ENCODE measurements at regions not wholly inside any gene's neighbourhood (a gene's known extent, or its start where the extent isn't known, plus 50 kb on each side); places are given as distances from the start of the nearest gene placed in this dataset.
"Not testable (repeated sequence)": the region's sequence is repeated elsewhere in the genome, so short reads cannot be mapped to it uniquely, and the experiment has no call there.

DNA sequence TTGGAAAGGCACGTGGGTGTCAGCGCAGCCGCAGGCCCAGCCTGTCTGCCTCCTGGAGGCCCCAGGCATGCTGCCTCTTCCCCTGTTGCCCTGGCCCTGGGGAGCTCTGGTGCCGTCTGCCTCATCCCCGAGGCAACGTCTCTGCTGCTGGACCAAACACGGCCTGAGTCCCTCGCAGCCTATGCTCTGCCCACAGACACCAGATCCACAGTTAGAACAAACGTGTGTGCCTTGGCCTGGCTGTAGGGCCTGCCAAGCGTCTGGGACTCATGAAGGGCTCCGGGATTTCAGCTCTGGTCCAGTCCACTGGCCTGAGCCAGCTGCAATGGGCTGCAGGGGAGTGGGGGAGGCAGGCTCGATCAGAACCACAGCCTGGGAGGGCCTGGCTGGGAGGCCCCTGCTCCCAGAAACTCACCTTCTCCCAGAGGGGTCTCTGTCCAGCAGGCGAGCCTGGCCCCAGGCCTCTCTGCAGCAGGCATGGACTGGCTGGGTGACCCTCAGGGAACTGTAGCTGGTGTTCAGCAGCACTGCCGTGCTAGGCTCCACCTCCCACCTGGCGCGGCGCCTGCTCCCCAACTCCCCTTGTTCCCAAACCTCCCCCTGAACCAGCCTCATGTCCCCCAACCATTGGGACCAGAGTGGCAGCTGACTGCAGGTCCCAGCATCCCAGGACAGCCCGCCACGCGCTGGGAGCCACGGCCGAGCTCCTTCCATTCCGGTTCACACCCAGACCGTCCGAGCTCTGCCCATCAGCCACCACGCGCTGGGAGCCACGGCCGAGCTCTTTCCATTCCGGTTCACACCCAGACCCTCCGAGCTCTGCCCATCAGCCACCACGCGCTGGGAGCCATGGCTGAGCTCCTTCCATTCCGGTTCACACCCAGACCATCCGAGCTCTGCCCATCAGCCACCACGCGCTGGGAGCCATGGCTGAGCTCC is 197.0 kb downstream of the DLL1 start:
- H3K27ac ChIP-seq (ENCODE audit: low read depth, low read length) = no peak overlapping the region
- no peaks in the 10 kb centered on the region for H3K9me3 ChIP-seq (ENCODE audit: control insufficient read depth, insufficient read depth, low read depth, low read length)
- no peak overlapping the region for H3K9ac ChIP-seq (ENCODE audit: low read length)
- H3K27me3 ChIP-seq (ENCODE audit: control insufficient read depth, insufficient read depth, low read length) = no peaks in the 10 kb centered on the region; the same call in 1 of the 2 replicates
- H3K4me1 ChIP-seq (ENCODE audit: control insufficient read depth, insufficient read depth, low read length) = peaks cover 8% of the 10 kb centered on the region; the same call in 1 of the 2 replicates
- H3K36me3 ChIP-seq (ENCODE audit: control insufficient read depth, insufficient read depth, low read length) = no peaks in the 10 kb centered on the region
- no peak overlapping the region for H3K4me3 ChIP-seq (ENCODE audit: low read depth, low read length)

DNA sequence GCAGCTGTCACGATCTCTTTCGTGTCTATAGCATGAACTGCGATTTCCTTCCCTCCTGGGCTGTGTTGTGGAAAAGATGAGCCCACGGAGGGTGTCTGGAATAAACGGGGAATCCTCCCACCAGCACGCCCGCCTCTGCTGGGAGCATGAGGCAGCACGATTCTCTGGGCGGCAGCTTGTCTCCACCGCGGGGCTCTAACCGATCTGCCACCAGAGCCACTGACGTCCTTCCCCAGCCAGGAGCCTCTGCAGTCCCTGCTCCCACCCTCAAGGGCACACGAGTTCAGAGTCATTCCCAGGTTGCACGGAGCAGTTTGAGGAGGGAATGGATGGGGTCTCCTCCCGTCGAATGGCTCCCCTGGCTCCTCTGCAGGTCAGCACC is 197.6 kb downstream of the DLL1 start:
- no peak overlapping the region for H3K27ac ChIP-seq (ENCODE audit: low read depth, low read length)
- no peaks in the 10 kb centered on the region; the same call in 1 of the 2 replicates for H3K27me3 ChIP-seq (ENCODE audit: control insufficient read depth, insufficient read depth, low read length)
- no peaks in the 10 kb centered on the region for H3K9me3 ChIP-seq (ENCODE audit: control insufficient read depth, insufficient read depth, low read depth, low read length)
- no peaks in the 10 kb centered on the region for H3K36me3 ChIP-seq (ENCODE audit: control insufficient read depth, insufficient read depth, low read length)
- no peak overlapping the region for H3K9ac ChIP-seq (ENCODE audit: low read length)
- H3K4me3 ChIP-seq (ENCODE audit: low read depth, low read length) = no peak overlapping the region
- peaks cover 8% of the 10 kb centered on the region; the same call in 1 of the 2 replicates for H3K4me1 ChIP-seq (ENCODE audit: control insufficient read depth, insufficient read depth, low read length)

DNA sequence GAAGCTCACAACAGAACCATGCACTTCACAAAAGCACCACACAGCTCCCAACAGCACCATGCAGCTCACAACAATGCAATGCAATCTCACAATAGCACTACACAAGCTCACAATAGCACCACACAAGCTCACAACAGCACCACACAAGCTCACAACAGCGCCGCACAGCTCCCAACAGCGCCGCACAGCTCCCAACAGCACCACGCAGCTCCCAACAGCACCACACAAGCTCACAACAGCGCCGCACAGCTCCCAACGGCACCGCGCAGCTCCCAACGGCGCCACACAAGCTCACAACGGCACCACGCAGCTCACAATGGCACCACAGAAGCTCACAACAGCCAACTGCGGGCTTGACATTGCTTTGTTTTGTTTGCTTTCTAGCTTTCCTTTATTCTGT is 198.1 kb downstream of the DLL1 start:
- Histone ChIP-seq H3K4me3 (ENCODE audit: low read depth, low read length) (no peak overlapping the region), H3K9me3 (ENCODE audit: control insufficient read depth, insufficient read depth, low read depth, low read length) (no peaks in the 10 kb centered on the region), H3K36me3 (ENCODE audit: control insufficient read depth, insufficient read depth, low read length) (no peaks in the 10 kb centered on the region), H3K9ac (ENCODE audit: low read length) (no peak overlapping the region), H3K27me3 (ENCODE audit: control insufficient read depth, insufficient read depth, low read length) (no peaks in the 10 kb centered on the region; the same call in 1 of the 2 replicates), H3K4me1 (ENCODE audit: control insufficient read depth, insufficient read depth, low read length) (peaks cover 8% of the 10 kb centered on the region; the same call in 1 of the 2 replicates), H3K27ac (ENCODE audit: low read depth, low read length) (no peak overlapping the region)

DNA sequence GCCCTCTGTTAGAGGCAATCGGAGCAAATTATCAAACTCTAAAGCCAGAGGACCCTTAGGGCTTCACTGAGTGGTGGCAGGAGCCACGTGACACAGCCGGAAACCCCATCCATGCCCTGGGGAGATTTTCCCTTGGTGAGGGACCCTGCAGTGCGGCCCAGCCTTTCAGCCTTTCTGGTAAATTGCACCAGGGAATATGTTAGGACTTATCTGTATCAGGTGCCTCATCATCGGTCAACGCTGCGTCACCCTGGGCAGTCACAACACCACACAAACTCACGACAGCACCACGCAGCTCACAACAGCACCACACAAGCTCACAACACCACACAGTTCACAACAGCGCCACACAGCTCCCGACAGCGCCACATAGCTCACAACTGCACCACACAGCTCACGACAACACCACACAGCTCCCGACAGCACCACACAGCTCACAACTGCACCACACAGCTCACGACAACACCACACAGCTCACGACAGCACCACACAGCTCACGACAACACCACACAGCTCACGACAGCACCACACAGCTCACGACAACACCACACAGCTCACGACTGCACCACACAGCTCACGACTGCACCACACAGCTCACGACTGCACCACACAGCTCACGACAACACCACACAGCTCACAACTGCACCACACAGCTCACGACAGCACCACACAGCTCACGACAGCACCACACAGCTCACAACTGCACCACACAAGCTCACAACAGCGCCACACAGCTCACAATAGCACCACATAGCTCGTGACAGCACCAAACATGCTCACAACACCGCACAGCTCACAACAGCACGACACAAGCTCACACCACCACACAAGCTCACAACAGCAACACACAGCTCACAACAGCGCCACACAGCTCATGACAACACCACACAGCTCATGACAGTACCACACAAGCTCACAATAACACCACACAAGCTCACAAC is 199.0 kb downstream of the DLL1 start:
- Histone ChIP-seq H3K9me3 (ENCODE audit: control insufficient read depth, insufficient read depth, low read depth, low read length) (no peaks in the 10 kb centered on the region), H3K36me3 (ENCODE audit: control insufficient read depth, insufficient read depth, low read length) (no peaks in the 10 kb centered on the region), H3K27me3 (ENCODE audit: control insufficient read depth, insufficient read depth, low read length) (no peaks in the 10 kb centered on the region; the same call in 1 of the 2 replicates), H3K9ac (ENCODE audit: low read length) (no peak overlapping the region), H3K4me1 (ENCODE audit: control insufficient read depth, insufficient read depth, low read length) (peaks cover 8% of the 10 kb centered on the region; the same call in 1 of the 2 replicates), H3K4me3 (ENCODE audit: low read depth, low read length) (no peak overlapping the region), H3K27ac (ENCODE audit: low read depth, low read length) (no peak overlapping the region)

DNA sequence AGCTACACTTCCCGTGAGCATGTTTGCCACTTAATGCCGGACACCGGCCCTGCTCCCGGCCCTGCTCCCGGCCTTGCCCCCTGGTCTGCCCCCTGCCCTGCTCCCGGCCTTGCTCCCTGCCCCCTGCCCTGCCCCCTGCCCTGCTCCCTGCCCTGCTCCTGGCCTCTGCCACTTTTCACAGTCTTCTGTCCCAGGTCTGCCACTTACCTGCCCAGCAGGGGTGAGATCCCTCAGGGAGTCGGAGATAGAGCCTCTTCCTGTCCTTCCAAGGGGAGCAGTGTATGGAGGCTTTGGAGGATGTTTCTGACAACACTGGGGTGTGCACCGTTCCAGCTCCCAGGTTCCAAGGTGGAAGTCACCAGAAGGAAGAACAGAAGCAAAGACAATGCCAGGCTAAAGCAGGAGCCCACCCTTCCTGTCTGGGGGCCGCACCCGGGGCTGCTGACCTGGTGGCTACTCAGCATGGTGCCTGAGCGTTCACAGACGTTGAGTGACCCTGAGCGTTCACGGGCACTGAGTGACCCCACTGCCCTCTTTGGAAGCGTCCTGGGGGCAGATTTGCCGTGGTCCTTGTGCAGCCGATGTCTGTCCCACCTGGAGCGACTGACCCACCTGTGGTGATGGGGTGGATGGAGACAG is 199.8 kb downstream of the DLL1 start:
- Histone ChIP-seq H3K9ac (ENCODE audit: low read length) (no peak overlapping the region), H3K4me3 (ENCODE audit: low read depth, low read length) (no peak overlapping the region), H3K27ac (ENCODE audit: low read depth, low read length) (no peak overlapping the region), H3K4me1 (ENCODE audit: control insufficient read depth, insufficient read depth, low read length) (peaks cover 2% of the 10 kb centered on the region; the same call in 1 of the 2 replicates), H3K27me3 (ENCODE audit: control insufficient read depth, insufficient read depth, low read length) (no peaks in the 10 kb centered on the region; the same call in 1 of the 2 replicates), H3K9me3 (ENCODE audit: control insufficient read depth, insufficient read depth, low read depth, low read length) (no peaks in the 10 kb centered on the region), H3K36me3 (ENCODE audit: control insufficient read depth, insufficient read depth, low read length) (no peaks in the 10 kb centered on the region)

DNA sequence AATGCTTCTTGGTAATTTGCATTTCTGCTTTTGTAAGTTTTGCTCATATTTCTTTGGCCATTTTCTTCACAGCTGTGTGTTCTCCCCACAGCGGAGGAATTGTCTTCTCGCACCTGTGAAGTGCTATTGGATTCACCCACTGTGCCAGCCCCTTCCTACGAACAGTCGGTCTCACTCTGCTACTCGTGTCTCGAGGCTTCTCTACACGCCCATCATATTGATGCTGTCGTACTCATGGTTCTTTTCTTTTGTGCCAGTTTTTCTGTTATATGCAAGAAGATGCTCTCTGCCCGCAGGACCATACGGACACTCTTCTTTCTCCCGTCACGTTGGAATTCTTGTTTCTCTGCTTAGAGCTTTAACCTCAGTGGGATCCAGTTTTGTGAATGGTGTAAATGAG is 200.3 kb downstream of the DLL1 start:
- Histone ChIP-seq H3K4me3 (ENCODE audit: low read depth, low read length) (no peak overlapping the region), H3K27me3 (ENCODE audit: control insufficient read depth, insufficient read depth, low read length) (no peaks in the 10 kb centered on the region; the same call in 1 of the 2 replicates), H3K36me3 (ENCODE audit: control insufficient read depth, insufficient read depth, low read length) (no peaks in the 10 kb centered on the region), H3K4me1 (ENCODE audit: control insufficient read depth, insufficient read depth, low read length) (no peaks in the 10 kb centered on the region), H3K27ac (ENCODE audit: low read depth, low read length) (no peak overlapping the region), H3K9me3 (ENCODE audit: control insufficient read depth, insufficient read depth, low read depth, low read length) (no peaks in the 10 kb centered on the region), H3K9ac (ENCODE audit: low read length) (no peak overlapping the region)

DNA sequence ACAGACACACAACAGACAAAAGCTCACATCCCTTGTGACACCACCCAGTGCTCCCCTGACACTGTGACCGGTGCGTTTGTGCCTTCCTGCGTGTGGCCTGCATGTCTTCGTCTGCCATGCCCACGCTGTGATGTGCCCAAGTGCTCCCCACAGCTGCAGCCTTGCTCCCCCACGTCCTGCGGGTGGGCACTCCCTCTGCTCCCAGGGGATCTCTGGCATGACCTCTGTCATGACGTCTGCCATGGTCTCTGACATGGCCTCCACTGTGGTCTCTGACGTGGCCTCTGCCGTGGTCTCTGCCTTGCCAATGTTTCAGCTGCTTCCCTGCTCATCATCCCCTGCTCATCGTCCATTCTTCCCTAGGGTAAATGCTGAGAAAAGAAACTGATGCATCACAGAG is 200.9 kb downstream of the DLL1 start:
- no peaks in the 10 kb centered on the region for H3K36me3 ChIP-seq (ENCODE audit: control insufficient read depth, insufficient read depth, low read length)
- no peaks in the 10 kb centered on the region for H3K4me1 ChIP-seq (ENCODE audit: control insufficient read depth, insufficient read depth, low read length)
- no peak overlapping the region for H3K27ac ChIP-seq (ENCODE audit: low read depth, low read length)
- H3K9me3 ChIP-seq (ENCODE audit: control insufficient read depth, insufficient read depth, low read depth, low read length) = no peaks in the 10 kb centered on the region
- H3K27me3 ChIP-seq (ENCODE audit: control insufficient read depth, insufficient read depth, low read length) = no peaks in the 10 kb centered on the region; the same call in 1 of the 2 replicates
- no peak overlapping the region for H3K9ac ChIP-seq (ENCODE audit: low read length)
- H3K4me3 ChIP-seq (ENCODE audit: low read depth, low read length) = no peak overlapping the region

DNA sequence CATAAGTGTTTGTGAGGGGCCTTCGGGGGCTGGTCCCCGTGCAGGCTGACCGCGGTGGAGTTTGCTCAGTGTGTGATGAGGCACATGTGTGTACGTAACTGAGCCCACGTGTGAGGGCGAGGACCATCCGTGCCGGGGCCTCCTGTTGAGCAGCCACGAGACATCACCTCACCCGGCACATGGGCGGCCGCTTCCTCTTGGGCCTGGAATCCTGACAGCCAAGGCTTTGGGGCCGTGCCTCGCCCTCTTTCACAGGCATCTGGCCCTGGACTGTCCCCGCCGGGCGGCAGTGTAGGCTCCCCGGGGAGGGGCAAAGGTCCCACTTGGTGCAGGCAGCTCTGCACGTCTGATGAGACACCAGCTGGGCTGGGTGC is 202.3 kb downstream of the DLL1 start:
- no peak overlapping the region for H3K9ac ChIP-seq (ENCODE audit: low read length)
- no peak overlapping the region for H3K4me3 ChIP-seq (ENCODE audit: low read depth, low read length)
- no peaks in the 10 kb centered on the region for H3K4me1 ChIP-seq (ENCODE audit: control insufficient read depth, insufficient read depth, low read length)

DNA sequence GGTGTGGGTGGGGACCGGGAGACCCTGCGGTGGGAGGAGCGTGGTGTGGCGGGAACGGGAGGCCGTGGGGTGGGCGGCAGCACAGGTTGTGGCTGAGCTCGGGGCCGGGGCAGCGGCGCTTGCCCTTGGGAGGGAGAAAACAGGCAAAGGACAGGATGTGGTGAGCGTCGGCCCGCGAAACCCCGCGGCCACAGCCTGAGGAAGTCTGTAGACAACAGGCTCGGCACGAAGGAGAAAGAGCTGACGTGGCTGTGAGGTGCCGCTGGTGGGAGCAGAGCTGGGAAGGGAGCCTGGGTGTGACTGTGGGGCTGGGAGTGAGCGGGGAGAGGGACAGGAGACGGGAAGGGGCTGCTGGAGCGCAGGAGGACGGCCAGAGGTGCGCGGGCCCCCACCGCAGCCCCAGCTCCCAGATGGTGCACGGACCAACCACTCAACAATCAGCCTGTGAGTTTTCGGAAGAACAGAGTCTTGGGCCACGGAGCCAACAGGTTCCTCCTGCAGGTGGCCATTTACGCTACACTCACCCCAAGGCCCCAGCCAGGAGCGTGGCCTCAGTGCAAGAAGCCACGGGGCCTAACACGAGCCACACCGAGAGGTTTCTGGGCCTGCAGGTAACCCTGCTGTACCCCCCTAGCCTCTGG is 202.8 kb downstream of the DLL1 start:
- H3K4me1 ChIP-seq (ENCODE audit: control insufficient read depth, insufficient read depth, low read length) = no peaks in the 10 kb centered on the region
- no peaks in the 10 kb centered on the region for H3K36me3 ChIP-seq (ENCODE audit: control insufficient read depth, insufficient read depth, low read length)
- H3K27me3 ChIP-seq (ENCODE audit: control insufficient read depth, insufficient read depth, low read length) = no peaks in the 10 kb centered on the region
- no peak overlapping the region for H3K27ac ChIP-seq (ENCODE audit: low read depth, low read length)
- no peak overlapping the region for H3K9ac ChIP-seq (ENCODE audit: low read length)
- no peaks in the 10 kb centered on the region for H3K9me3 ChIP-seq (ENCODE audit: control insufficient read depth, insufficient read depth, low read depth, low read length)
- H3K4me3 ChIP-seq (ENCODE audit: low read depth, low read length) = no peak overlapping the region

More for the DNA sequence above, 202.3 kb downstream of the DLL1 start:
- Histone ChIP-seq H3K36me3 (ENCODE audit: control insufficient read depth, insufficient read depth, low read length) (no peaks in the 10 kb centered on the region), H3K27ac (ENCODE audit: low read depth, low read length) (no peak overlapping the region), H3K9me3 (ENCODE audit: control insufficient read depth, insufficient read depth, low read depth, low read length) (no peaks in the 10 kb centered on the region), H3K27me3 (ENCODE audit: control insufficient read depth, insufficient read depth, low read length) (no peaks in the 10 kb centered on the region)

DNA sequence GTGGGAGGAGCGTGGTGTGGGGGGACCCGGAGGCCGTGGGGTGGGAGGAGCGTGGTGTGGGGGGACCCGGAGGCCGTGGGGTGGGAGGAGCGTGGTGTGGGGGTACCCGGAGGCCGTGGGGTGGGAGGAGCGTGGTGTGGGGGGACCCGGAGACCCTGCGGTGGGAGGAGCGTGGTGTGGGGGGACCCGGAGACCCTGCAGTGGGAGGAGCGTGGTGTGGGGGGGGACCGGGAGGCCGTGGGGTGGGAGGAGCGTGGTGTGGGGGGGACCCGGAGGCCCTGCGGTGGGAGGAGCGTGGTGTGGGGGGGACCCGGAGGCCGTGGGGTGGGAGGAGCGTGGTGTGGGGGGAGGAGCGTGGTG is 203.5 kb downstream of the DLL1 start:
- not testable (repeated sequence) for H3K4me1 ChIP-seq (ENCODE audit: control insufficient read depth, insufficient read depth, low read length); H3K4me3 ChIP-seq (ENCODE audit: low read depth, low read length); H3K36me3 ChIP-seq (ENCODE audit: control insufficient read depth, insufficient read depth, low read length); H3K27me3 ChIP-seq (ENCODE audit: control insufficient read depth, insufficient read depth, low read length); H3K27ac ChIP-seq (ENCODE audit: low read depth, low read length); H3K9me3 ChIP-seq (ENCODE audit: control insufficient read depth, insufficient read depth, low read depth, low read length); H3K9ac ChIP-seq (ENCODE audit: low read length)
